Neural progenitor cell (in vitro differentiated cells): ENCODE measurements at regions not wholly inside any gene's neighbourhood (a gene's known extent, or its start where the extent isn't known, plus 50 kb on each side); places are given as distances from the start of the nearest gene placed in this dataset.

Source experiments
- EZH2 ChIP-seq: fragments of 200-600 bp; sonication (generic); IDR thresholded peaks from 2 replicates; pipeline ENCODE4 v1.6.1; 2017; ENCODE audit warnings: antibody characterized with exemption, mild to moderate bottlenecking, moderate library complexity
- EZH2phosphoT487 ChIP-seq: fragments of 200-600 bp; sonication (generic); IDR thresholded peaks from 2 replicates; pipeline ENCODE4 v1.6.1; 2017; ENCODE audit warnings: antibody characterized with exemption
- TF ChIP-seq, protein P1 (sequence below): fragments of 200-600 bp; sonication (generic); IDR thresholded peaks from 2 replicates; pipeline ENCODE4 v1.5.1; 2017; ENCODE audit warnings: antibody characterized with exemption, mild to moderate bottlenecking

DNA sequence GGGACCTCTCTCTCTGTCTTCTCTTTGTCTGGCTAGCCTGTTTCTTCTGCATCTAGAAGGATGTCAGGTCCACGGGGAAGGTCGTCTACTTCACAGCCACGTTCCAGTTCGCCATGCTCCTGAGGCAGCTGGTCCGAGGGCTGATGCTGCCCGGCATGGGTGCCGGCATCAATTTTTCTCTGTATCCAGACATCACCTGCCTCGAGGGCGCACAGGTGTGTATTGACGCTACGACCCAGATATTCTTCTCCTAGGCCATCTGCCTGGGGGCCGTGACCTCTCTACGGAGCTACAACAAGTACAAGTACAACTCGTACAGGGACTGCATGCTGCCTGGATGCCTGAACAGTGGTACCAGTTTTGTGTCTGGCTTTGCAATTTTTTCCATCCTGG is 841.6 kb upstream of the TMPRSS15 start:
- TF ChIP-seq, protein P1, sequence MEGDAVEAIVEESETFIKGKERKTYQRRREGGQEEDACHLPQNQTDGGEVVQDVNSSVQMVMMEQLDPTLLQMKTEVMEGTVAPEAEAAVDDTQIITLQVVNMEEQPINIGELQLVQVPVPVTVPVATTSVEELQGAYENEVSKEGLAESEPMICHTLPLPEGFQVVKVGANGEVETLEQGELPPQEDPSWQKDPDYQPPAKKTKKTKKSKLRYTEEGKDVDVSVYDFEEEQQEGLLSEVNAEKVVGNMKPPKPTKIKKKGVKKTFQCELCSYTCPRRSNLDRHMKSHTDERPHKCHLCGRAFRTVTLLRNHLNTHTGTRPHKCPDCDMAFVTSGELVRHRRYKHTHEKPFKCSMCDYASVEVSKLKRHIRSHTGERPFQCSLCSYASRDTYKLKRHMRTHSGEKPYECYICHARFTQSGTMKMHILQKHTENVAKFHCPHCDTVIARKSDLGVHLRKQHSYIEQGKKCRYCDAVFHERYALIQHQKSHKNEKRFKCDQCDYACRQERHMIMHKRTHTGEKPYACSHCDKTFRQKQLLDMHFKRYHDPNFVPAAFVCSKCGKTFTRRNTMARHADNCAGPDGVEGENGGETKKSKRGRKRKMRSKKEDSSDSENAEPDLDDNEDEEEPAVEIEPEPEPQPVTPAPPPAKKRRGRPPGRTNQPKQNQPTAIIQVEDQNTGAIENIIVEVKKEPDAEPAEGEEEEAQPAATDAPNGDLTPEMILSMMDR = no peak
- TF ChIP-seq EZH2 (no peak), EZH2phosphoT487 (no peak)
